H9 (cell line): ENCODE measurements at regions not wholly inside any gene's neighbourhood (a gene's known extent, or its start where the extent isn't known, plus 50 kb on each side); places are given as distances from the start of the nearest gene placed in this dataset.

Experiments
- DNase-seq: peaks from one replicate; pipeline ENCODE4 v3.0.0-alpha.2; 2017
- H2AFZ ChIP-seq: one replicate; pipeline ENCODE4 v1.6.1; 2013; ENCODE audit warnings: mild to moderate bottlenecking, low read length, control low read depth, moderate library complexity
- H2AK5ac ChIP-seq: 2 replicates; pipeline ENCODE4 v1.6.1; 2013; ENCODE audit warnings: low read length, control low read depth, mixed read lengths; ENCODE audit not compliant: insufficient read length
- H2BK120ac ChIP-seq: one replicate; pipeline ENCODE4 v1.6.1; 2013; ENCODE audit warnings: low read depth, mild to moderate bottlenecking, low read length, control low read depth, inconsistent platforms; ENCODE audit not compliant: poor library complexity, severe bottlenecking
- H2BK12ac ChIP-seq: 2 replicates; pipeline ENCODE4 v1.6.1; 2013; ENCODE audit warnings: low read length, control low read depth, mixed read lengths, low read depth; ENCODE audit not compliant: insufficient read length
- H2BK15ac ChIP-seq: 2 replicates; pipeline ENCODE4 v1.6.1; 2013; ENCODE audit warnings: low read depth, low read length, control low read depth
- H2BK20ac ChIP-seq: one replicate; pipeline ENCODE4 v1.6.1; 2013; ENCODE audit warnings: low read depth, mild to moderate bottlenecking, low read length, control low read depth, inconsistent platforms; ENCODE audit not compliant: poor library complexity, severe bottlenecking
- H2BK5ac ChIP-seq: 2 replicates; pipeline ENCODE4 v1.6.1; 2013; ENCODE audit warnings: low read length, control low read depth, mixed read lengths; ENCODE audit not compliant: insufficient read length
- H3K14ac ChIP-seq: 2 replicates; pipeline ENCODE4 v1.6.1; 2013; ENCODE audit warnings: low read length, control low read depth; ENCODE audit not compliant: insufficient read depth
- H3K18ac ChIP-seq: 2 replicates; pipeline ENCODE4 v1.6.1; 2013; ENCODE audit warnings: low read depth, mild to moderate bottlenecking, mixed read lengths, low read length, control low read depth; ENCODE audit not compliant: insufficient read length
- H3K23ac ChIP-seq: 2 replicates; pipeline ENCODE4 v1.6.1; 2013; ENCODE audit warnings: low read length, control low read depth, mixed read lengths, low read depth; ENCODE audit not compliant: insufficient read length
- H3K23me2 ChIP-seq: 2 replicates; pipeline ENCODE4 v1.6.1; 2013; ENCODE audit warnings: low read depth, mild to moderate bottlenecking, mixed read lengths, low read length, control low read depth; ENCODE audit not compliant: insufficient read length, poor library complexity, severe bottlenecking
- H3K27ac ChIP-seq: 2 replicates; pipeline ENCODE4 v1.5.1; 2013; ENCODE audit warnings: low read length, control low read depth, mixed read lengths, low read depth; ENCODE audit not compliant: insufficient read length
- H3K27me3 ChIP-seq: 2 replicates; pipeline ENCODE4 v1.6.1; 2013; ENCODE audit warnings: low read length, control low read depth, inconsistent platforms; ENCODE audit not compliant: insufficient read depth
- H3K4ac ChIP-seq: 2 replicates; pipeline ENCODE4 v1.6.1; 2013; ENCODE audit warnings: low read depth, mild to moderate bottlenecking, control low read depth, inconsistent platforms, low read length, moderate library complexity
- H3K4me1 ChIP-seq: 2 replicates; pipeline ENCODE4 v1.6.1; 2013; ENCODE audit warnings: low read length, control low read depth, inconsistent platforms; ENCODE audit not compliant: insufficient read depth
- H3K4me2 ChIP-seq: 2 replicates; pipeline ENCODE4 v1.6.1; 2013; ENCODE audit warnings: low read length, control low read depth, mixed read lengths; ENCODE audit not compliant: insufficient read length, insufficient read depth
- H3K56ac ChIP-seq: 2 replicates; pipeline ENCODE4 v1.6.1; 2013; ENCODE audit warnings: low read depth, mild to moderate bottlenecking, mixed read lengths, low read length, control low read depth; ENCODE audit not compliant: insufficient read length
- H3K79me1 ChIP-seq: 2 replicates; pipeline ENCODE4 v1.6.1; 2013; ENCODE audit warnings: low read depth, mild to moderate bottlenecking, moderate library complexity, low read length, control low read depth, inconsistent platforms; ENCODE audit not compliant: insufficient read depth, poor library complexity, severe bottlenecking
- H3K79me2 ChIP-seq: 2 replicates; pipeline ENCODE4 v1.6.1; 2013; ENCODE audit warnings: low read length, control low read depth, inconsistent platforms; ENCODE audit not compliant: insufficient read depth
- H3K9ac ChIP-seq: 2 replicates; pipeline ENCODE4 v1.6.1; 2013; ENCODE audit warnings: low read length, control low read depth, mixed read lengths; ENCODE audit not compliant: insufficient read length; ENCODE audit errors: extremely low read depth
- H3K9me3 ChIP-seq: one replicate; pipeline ENCODE4 v1.6.1; 2013; ENCODE audit warnings: low read depth, low read length, inconsistent platforms; ENCODE audit not compliant: control insufficient read depth
- H3T11ph ChIP-seq: one replicate; pipeline ENCODE4 v1.6.1; 2013; ENCODE audit warnings: mild to moderate bottlenecking, low read length, control low read depth, inconsistent platforms
- H4K20me1 ChIP-seq: one replicate; pipeline ENCODE4 v1.6.1; 2013; ENCODE audit not compliant: control insufficient read depth, insufficient read length, insufficient read depth
- H4K5ac ChIP-seq: 2 replicates; pipeline ENCODE4 v1.6.1; 2013; ENCODE audit warnings: low read depth, mild to moderate bottlenecking, mixed read lengths, low read length, control low read depth; ENCODE audit not compliant: insufficient read length
- H4K8ac ChIP-seq: replicated peaks from 2 replicates; pipeline ENCODE4 v1.6.1; 2013; ENCODE audit warnings: low read length, control low read depth, mixed read lengths, low read depth; ENCODE audit not compliant: insufficient read length
- H4K91ac ChIP-seq: 2 replicates; pipeline ENCODE4 v1.6.1; 2013; ENCODE audit warnings: low read depth, mild to moderate bottlenecking, moderate library complexity, mixed read lengths, low read length, control low read depth; ENCODE audit not compliant: insufficient read length
- H3K27ac Mint-ChIP-seq, 3 experiments: 2 replicates in 2 of 3; 3 replicates in 1 of 3; pipeline ENCODE4 v1.8.0; 2020 to 2021; ENCODE audit warnings: mixed read lengths in 3 of 3, mild to moderate bottlenecking in 1 of 3, moderate library complexity in 1 of 3
- H3K27me3 Mint-ChIP-seq: 2 replicates; pipeline ENCODE4 v1.8.0; 2021; ENCODE audit warnings: low read depth, mild to moderate bottlenecking, moderate library complexity, mixed read lengths
- H3K36me3 Mint-ChIP-seq, 3 experiments: 2 replicates in 2 of 3; 3 replicates in 1 of 3; pipeline ENCODE4 v1.8.0; 2020 to 2021; ENCODE audit warnings: low read depth in 3 of 3, mixed read lengths in 3 of 3; ENCODE audit not compliant: insufficient read depth in 1 of 3
- H3K4me1 Mint-ChIP-seq, 2 experiments: 2 replicates each; pipeline ENCODE4 v1.8.0; 2020; ENCODE audit warnings: mixed read lengths in 2 of 2
- H3K4me3 Mint-ChIP-seq, 2 experiments: 2 replicates in 1 of 2; 3 replicates in 1 of 2; pipeline ENCODE4 v1.8.0; 2020 to 2021; ENCODE audit warnings: mild to moderate bottlenecking in 2 of 2, mixed read lengths in 2 of 2, moderate library complexity in 1 of 2
- H3K9me3 Mint-ChIP-seq, 2 experiments: 2 replicates in 1 of 2; 3 replicates in 1 of 2; pipeline ENCODE4 v1.8.0; 2020; ENCODE audit warnings: mild to moderate bottlenecking in 2 of 2, mixed read lengths in 2 of 2, moderate library complexity in 1 of 2
- CTCF ChIP-seq: fragments of 200-600 bp; sonication (generic); conservative IDR thresholded peaks from 3 replicates; pipeline ENCODE4 v1.8.0; 2021; ENCODE audit warnings: antibody characterized with exemption, mild to moderate bottlenecking

GRCh38 chr1:80375662-80376061 is 1369.1 kb upstream of the ADGRL4 start:
- Histone ChIP-seq H3K79me1 (no peaks in the 10 kb centered on the region), H3K23me2 (no peaks in the 10 kb centered on the region), H2BK5ac (no peak overlapping the region), H3K14ac (no peak overlapping the region), H3K27ac (no peak overlapping the region), H3K79me2 (no peaks in the 10 kb centered on the region), H3T11ph (no peak overlapping the region), H4K8ac (no peak overlapping the region), H3K4me1 (no peaks in the 10 kb centered on the region), H2AK5ac (no peak overlapping the region), H4K5ac (peak overlapping the region; percentile 78), H4K20me1 (no peaks in the 10 kb centered on the region), H3K27me3 (no peaks in the 10 kb centered on the region), H2BK120ac (no peak overlapping the region), H4K91ac (no peak overlapping the region), H2BK20ac (no peak overlapping the region), H3K23ac (no peak overlapping the region), H3K9ac (no peak overlapping the region), H3K56ac (no peak overlapping the region), H3K18ac (no peak overlapping the region), H3K9me3 (no peaks in the 10 kb centered on the region), H2BK15ac (no peak overlapping the region), H3K4ac (no peak overlapping the region), H2AFZ (no peak overlapping the region), H2BK12ac (no peak overlapping the region), H3K4me2 (no peak overlapping the region)
- Mint-ChIP-seq H3K4me1 (no peaks in the 10 kb centered on the region), H3K4me3 (no peak overlapping the region), H3K36me3 (no peaks in the 10 kb centered on the region), H3K27ac (peak overlapping the region in 1 of 3 experiments; percentile 17; a peak in 2 of 7 replicates), H3K27me3 (no peaks in the 10 kb centered on the region), H3K9me3 (no peaks in the 10 kb centered on the region)
- no peak for TF ChIP-seq CTCF
- DNase-seq, result no peak
